Thoracic aorta (tissue), 2 donors: ENCODE measurements at regions not wholly inside any gene's neighbourhood (a gene's known extent, or its start where the extent isn't known, plus 50 kb on each side); places are given as distances from the start of the nearest gene placed in this dataset.

Source experiments
- ATAC-seq: fragments of 150-250 bp; one replicate; pipeline ENCODE4 v1.8.0; 2017; ENCODE audit warnings: low read depth; ENCODE audit not compliant: insufficient number of reproducible peaks, low FRiP score
- DNase-seq: peaks from one replicate; pipeline ENCODE4 v3.0.0-alpha.2; 2020; ENCODE audit warnings: low spot score
- H3K27ac ChIP-seq, 2 donors: fragments of 200-600 bp; sonication (generic); 1 replicate in 1 of 2; 2 replicates in 1 of 2; pipeline ENCODE4 v1.5.1; 2016; ENCODE audit warnings: mild to moderate bottlenecking in 2 of 2, moderate library complexity in 2 of 2
- H3K27me3 ChIP-seq: fragments of 200-600 bp; sonication (generic); replicated peaks from 2 replicates; pipeline ENCODE4 v1.6.0; 2016; ENCODE audit warnings: mild to moderate bottlenecking; ENCODE audit not compliant: insufficient read depth
- H3K36me3 ChIP-seq: fragments of 200-600 bp; sonication (generic); one replicate; pipeline ENCODE4 v1.5.1; 2016
- H3K4me1 ChIP-seq, 2 donors: fragments of 200-600 bp; sonication (generic); 1 replicate in 1 of 2; 2 replicates in 1 of 2; pipeline versions ENCODE4 v1.5.1 to v1.6.0; 2016; ENCODE audit warnings: low read depth in 2 of 2, mild to moderate bottlenecking in 1 of 2; ENCODE audit not compliant: control insufficient read depth in 1 of 2
- H3K4me3 ChIP-seq: fragments of 200-600 bp; sonication (generic); 2 replicates; pipeline ENCODE4 v1.5.1; 2016; ENCODE audit warnings: mild to moderate bottlenecking
- H3K9me3 ChIP-seq: fragments of 200-600 bp; sonication (generic); 2 replicates; pipeline ENCODE4 v1.5.1; 2016
- CTCF ChIP-seq: fragments of 200-600 bp; sonication (generic); IDR thresholded peaks from one replicate; pipeline ENCODE4 v1.5.1; 2019; ENCODE audit warnings: antibody characterized with exemption

GRCh38 chr7:16062269-16062668 lies 359.1 kb downstream of the CRPPA start:
- Histone ChIP-seq H3K27ac (no peak overlapping the region), H3K36me3 (no peaks in the 10 kb centered on the region)
- no peak for TF ChIP-seq CTCF

GRCh38 chr7:16061630-16062029 lies 359.7 kb downstream of the CRPPA start:
- no peak for TF ChIP-seq CTCF
- Histone ChIP-seq H3K4me1 (peaks cover 29 to 35% of the 10 kb centered on the region in 2 donors), H3K9me3 (no peaks in the 10 kb centered on the region), H3K27me3 (no peaks in the 10 kb centered on the region), H3K36me3 (no peaks in the 10 kb centered on the region), H3K27ac (no peak overlapping the region), H3K4me3 (no peak overlapping the region)
- ATAC-seq (no peak), DNase-seq (no peak)

More at GRCh38 chr7:16062269-16062668, 359.1 kb downstream of the CRPPA start:
- ATAC-seq: no peak
- H3K27me3 ChIP-seq: no peaks in the 10 kb centered on the region
- peaks cover 35 to 41% of the 10 kb centered on the region in 2 donors for H3K4me1 ChIP-seq
- H3K9me3 ChIP-seq: no peaks in the 10 kb centered on the region
- DNase-seq: no peak
- H3K4me3 ChIP-seq: no peak overlapping the region

- ATAC-seq (no peak), DNase-seq (no peak)
- Histone ChIP-seq H3K27me3 (no peaks in the 10 kb centered on the region), H3K4me1 (peaks cover 23 to 29% of the 10 kb centered on the region in 2 donors), H3K4me3 (no peak overlapping the region), H3K27ac (no peak overlapping the region), H3K36me3 (no peaks in the 10 kb centered on the region), H3K9me3 (no peaks in the 10 kb centered on the region)
- no peak for TF ChIP-seq CTCF
These were observed 360.3 kb downstream of the CRPPA start for GRCh38 chr7:16061011-16061410.

- Histone ChIP-seq H3K27ac (no peak overlapping the region), H3K9me3 (no peaks in the 10 kb centered on the region), H3K36me3 (no peaks in the 10 kb centered on the region), H3K4me3 (no peak overlapping the region), H3K27me3 (no peaks in the 10 kb centered on the region), H3K4me1 (peaks cover 23 to 24% of the 10 kb centered on the region in 2 donors)
- TF ChIP-seq CTCF: no peak
- no peak for DNase-seq
- ATAC-seq: no peak
These were observed 360.8 kb downstream of the CRPPA start for GRCh38 chr7:16060502-16060901.

GRCh38 chr7:16055263-16055976 lies 365.9 kb downstream of the CRPPA start:
- Histone ChIP-seq H3K9me3 (no peaks in the 10 kb centered on the region), H3K27me3 (no peaks in the 10 kb centered on the region), H3K4me1 (peaks cover 9 to 10% of the 10 kb centered on the region in 2 donors), H3K36me3 (no peaks in the 10 kb centered on the region), H3K4me3 (no peak overlapping the region), H3K27ac (no peak overlapping the region)
- no peak for ATAC-seq
- no peak for TF ChIP-seq CTCF
- DNase-seq: no peak
